Esophagus squamous epithelium (tissue), 4 donors: ENCODE measurements at regions not wholly inside any gene's neighbourhood (a gene's known extent, or its start where the extent isn't known, plus 50 kb on each side); places are given as distances from the start of the nearest gene placed in this dataset.

Source experiments
- CTCF ChIP-seq, 6 experiments: fragments of 450-650 bp in 4 of 6; fragments of 200-600 bp in 2 of 6; sonication (generic) in 2 of 6; IDR thresholded peaks; one replicate each; pipeline ENCODE4 v1.5.1; 2016 to 2019; ENCODE audit warnings: antibody characterized with exemption in 6 of 6, mild to moderate bottlenecking in 4 of 6, moderate library complexity in 4 of 6
- POLR2A ChIP-seq, 4 donors: fragments of 450-650 bp; IDR thresholded peaks; one replicate each; pipeline ENCODE4 v1.6.1; 2017; ENCODE audit warnings: antibody characterized with exemption in 4 of 4, mild to moderate bottlenecking in 4 of 4, moderate library complexity in 3 of 4

DNA sequence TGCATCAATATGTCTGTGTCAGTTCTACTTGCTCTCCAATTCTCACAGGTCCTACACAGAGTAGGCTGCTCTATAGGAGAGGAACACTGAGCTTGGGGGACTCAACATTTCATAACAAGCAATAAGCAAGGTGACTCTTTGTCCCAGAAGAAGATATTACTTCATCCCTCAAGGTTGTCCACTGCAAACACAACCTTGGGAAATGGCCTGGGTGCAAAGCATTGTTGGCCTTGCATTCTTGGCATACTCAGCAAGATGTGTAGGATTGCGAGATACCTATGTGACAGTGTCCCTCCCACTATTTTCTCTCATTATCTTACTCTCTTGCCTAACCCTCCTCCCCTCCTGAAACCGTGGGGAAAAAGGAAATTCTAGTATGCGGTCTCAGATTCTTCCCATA lies 169.8 kb upstream of the FREM1 start:
- TF ChIP-seq CTCF (IDR thresholded peaks at IDR 0.05) (no peak), POLR2A (IDR thresholded peaks at IDR 0.05) (no peak)
